HK-2 (cell line): ENCODE measurements at regions not wholly inside any gene's neighbourhood (a gene's known extent, or its start where the extent isn't known, plus 50 kb on each side); places are given as distances from the start of the nearest gene placed in this dataset.
A peak's percentile ranks its signal among the peaks of the same experiment; 100 is the strongest.

Experiments
- DNase-seq: peaks from one replicate; pipeline ENCODE4 v3.0.0-alpha.2; 2018; ENCODE audit not compliant: unreplicated experiment

DNA sequence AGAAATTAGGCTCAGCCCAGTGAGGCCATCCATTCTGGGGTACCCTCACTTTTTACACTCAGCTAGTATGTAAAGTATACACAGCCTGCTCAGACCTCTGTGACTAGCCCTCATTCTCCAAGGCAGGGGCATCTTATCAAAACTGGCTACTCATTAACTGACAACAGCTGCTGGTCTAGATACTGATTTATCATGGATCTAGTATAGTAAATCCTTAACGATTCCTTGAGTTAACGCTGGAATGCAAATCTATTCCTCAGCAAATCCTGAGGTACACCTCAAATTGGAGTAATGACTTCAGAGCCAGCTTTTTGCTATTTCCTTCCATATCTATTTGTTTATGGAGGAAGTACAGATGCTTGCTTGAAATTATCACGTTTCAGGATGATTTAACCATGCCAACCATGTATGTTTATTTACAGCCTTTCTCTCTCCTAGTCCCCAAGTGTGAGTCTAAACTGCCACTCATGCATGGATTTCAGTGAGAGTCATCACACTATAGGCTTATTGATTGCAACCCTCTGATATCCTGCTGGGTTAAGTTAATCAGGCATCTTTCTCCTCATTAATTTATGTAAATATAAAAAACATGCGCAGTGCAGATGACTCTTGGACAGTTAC is 70.2 kb upstream of the DOK6 start:
- DNase-seq: peak; percentile 0

DNA sequence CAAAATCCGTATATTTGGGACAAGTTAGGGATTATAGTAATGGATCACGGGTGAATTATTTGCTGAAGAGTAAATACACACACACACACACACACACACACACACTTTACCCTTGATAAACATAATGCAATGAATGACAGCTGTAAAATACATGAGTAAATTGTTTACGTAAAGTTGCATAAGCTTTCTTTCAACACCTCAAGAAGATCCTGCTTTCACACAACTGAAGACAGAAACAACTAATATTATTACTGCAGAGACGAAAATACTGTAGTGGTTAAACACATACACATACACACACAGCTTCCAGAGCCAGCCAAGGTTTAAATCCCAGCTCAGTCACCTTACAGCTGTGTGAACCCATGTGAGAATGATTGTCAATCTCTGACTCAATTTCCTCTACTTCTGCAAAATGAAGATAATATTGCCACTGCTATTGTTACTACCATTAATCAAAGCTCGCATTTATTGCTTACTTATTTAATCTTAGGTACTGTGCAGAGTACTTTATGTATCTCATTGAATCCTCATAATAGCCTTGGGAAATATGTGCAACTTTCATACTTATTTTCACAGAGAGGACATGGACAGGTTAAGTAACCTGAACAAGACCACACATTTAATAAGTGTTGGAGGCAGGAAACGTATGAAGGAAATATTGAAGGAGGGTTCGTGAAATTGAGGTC is 50.6 kb upstream of the DOK6 start:
- DNase-seq: no peak
